Stimulated activated naive CD8-positive, alpha-beta T cell treated with anti-CD3 and anti-CD28 coated beads, Interleukin-15, amount 100 ng/mL, for 72 hours (primary cell): ENCODE measurements at regions not wholly inside any gene's neighbourhood (a gene's known extent, or its start where the extent isn't known, plus 50 kb on each side); places are given as distances from the start of the nearest gene placed in this dataset.

ENCODE experiments used
- ATAC-seq: fragments of 150-1000 bp; cut with Tn5 transposase; 2 replicates; pipeline ENCODE4 v1.10.0; 2021; ENCODE audit warnings: mild to moderate bottlenecking, moderate library complexity
- DNase-seq, 2 donors: peaks; one replicate each; pipeline ENCODE4 v3.0.0; 2021 to 2022
- H3K27ac Mint-ChIP-seq, 2 donors: one replicate each; pipeline ENCODE4 v1.8.0; 2022; ENCODE audit warnings: mild to moderate bottlenecking in 2 of 2, mixed read lengths in 2 of 2, moderate library complexity in 2 of 2
- H3K27me3 Mint-ChIP-seq: one replicate; pipeline ENCODE4 v1.8.0; 2022; ENCODE audit warnings: mixed read lengths
- H3K4me1 Mint-ChIP-seq: one replicate; pipeline ENCODE4 v1.8.0; 2022; ENCODE audit warnings: mild to moderate bottlenecking, mixed read lengths
- H3K4me3 Mint-ChIP-seq, 2 donors: one replicate each; pipeline ENCODE4 v1.8.0; 2022; ENCODE audit warnings: mild to moderate bottlenecking in 2 of 2, mixed read lengths in 2 of 2, moderate library complexity in 1 of 2
- H3K9me3 Mint-ChIP-seq, 2 donors: one replicate each; pipeline ENCODE4 v1.8.0; 2022; ENCODE audit warnings: mixed read lengths in 2 of 2

- Mint-ChIP-seq H3K9me3 (peaks cover 0 to 12% of the 10 kb centered on the region in 2 donors), H3K27ac (no peak overlapping the region), H3K4me3 (no peak overlapping the region), H3K27me3 (no peaks in the 10 kb centered on the region), H3K4me1 (peaks cover 7% of the 10 kb centered on the region)
- DNase-seq: no peak
- no peak for ATAC-seq
Measured at GRCh38 chr10:124318076-124318475, 100.6 kb downstream of the OAT start.

GRCh38 chr10:124316326-124316725 is 102.4 kb downstream of the OAT start:
- no peaks in the 10 kb centered on the region for H3K27me3 Mint-ChIP-seq
- no peak overlapping the region for H3K27ac Mint-ChIP-seq
- H3K4me1 Mint-ChIP-seq: peaks cover 7% of the 10 kb centered on the region
- DNase-seq: no peak
- H3K9me3 Mint-ChIP-seq: peaks cover 0 to 12% of the 10 kb centered on the region in 2 donors
- no peak for ATAC-seq
- H3K4me3 Mint-ChIP-seq: no peak overlapping the region

GRCh38 chr10:124315591-124316270 is 103.0 kb downstream of the OAT start:
- no peak for DNase-seq
- Mint-ChIP-seq H3K27me3 (no peaks in the 10 kb centered on the region), H3K27ac (no peak overlapping the region), H3K4me1 (peaks cover 7% of the 10 kb centered on the region), H3K9me3 (peaks cover 0 to 12% of the 10 kb centered on the region in 2 donors), H3K4me3 (no peak overlapping the region)
- peak; percentile 52 for ATAC-seq

GRCh38 chr10:124313374-124313773 is 105.3 kb downstream of the OAT start:
- H3K4me1 Mint-ChIP-seq: peaks cover 7% of the 10 kb centered on the region
- peaks cover 0 to 12% of the 10 kb centered on the region in 2 donors for H3K9me3 Mint-ChIP-seq
- DNase-seq (no peak), ATAC-seq (no peak)
- no peaks in the 10 kb centered on the region for H3K27me3 Mint-ChIP-seq
- H3K4me3 Mint-ChIP-seq: no peak overlapping the region
- H3K27ac Mint-ChIP-seq: no peak overlapping the region

DNA sequence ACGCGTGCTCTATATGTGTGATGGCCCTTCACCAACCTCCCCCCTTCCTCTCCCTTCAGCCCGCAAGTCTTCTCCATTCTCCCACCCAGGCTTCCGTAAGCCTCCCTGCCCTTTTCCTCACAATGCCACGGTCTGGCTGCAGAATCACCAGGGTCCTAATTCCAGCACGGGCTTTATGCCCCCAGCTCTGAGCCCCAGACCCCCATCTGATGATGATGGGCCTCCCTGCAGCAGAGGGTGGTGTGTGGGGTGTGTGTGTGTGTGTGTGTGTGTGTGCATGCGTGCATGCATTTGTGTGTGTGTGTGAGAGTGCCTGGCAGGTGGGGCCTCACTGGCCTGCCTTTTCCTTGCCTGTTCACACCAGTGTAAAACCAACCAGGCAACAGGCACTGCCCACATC is 109.9 kb downstream of the OAT start:
- ATAC-seq: no peak
- H3K4me1 Mint-ChIP-seq: no peaks in the 10 kb centered on the region
- H3K27me3 Mint-ChIP-seq: no peaks in the 10 kb centered on the region

DNA sequence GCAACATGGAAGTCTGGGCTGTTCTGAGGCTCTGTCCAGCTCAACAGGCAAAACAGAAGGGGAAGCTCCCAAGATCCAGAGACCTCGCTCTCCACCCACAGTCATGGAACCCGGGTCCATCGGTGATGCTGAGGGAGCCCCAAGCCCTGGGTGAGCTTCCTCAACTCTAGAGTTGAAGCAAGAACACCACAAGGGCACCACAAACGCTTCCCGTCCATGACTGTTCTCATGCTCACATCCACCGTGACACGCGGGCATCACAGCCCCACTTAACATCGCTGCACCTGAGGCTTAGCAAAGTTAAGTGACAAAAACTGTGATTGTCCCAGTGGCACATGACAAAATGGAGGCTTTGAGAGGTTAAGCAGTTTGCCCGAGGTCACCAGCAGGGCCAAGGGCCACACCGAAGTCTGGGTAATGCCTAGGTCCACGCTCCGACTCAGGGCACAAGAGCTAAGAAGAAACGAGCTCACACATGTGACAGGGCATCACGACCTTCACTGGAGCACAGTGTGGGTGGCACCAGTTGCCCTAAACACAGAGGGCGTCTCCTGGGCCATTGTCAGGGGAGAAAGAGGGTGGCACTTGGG is 110.6 kb downstream of the OAT start:
- ATAC-seq (no peak), DNase-seq (no peak)
- H3K27me3 Mint-ChIP-seq: no peaks in the 10 kb centered on the region
- no peak overlapping the region for H3K27ac Mint-ChIP-seq
- no peaks in the 10 kb centered on the region for H3K9me3 Mint-ChIP-seq
- H3K4me1 Mint-ChIP-seq: no peaks in the 10 kb centered on the region
- H3K4me3 Mint-ChIP-seq: no peak overlapping the region

More for the DNA sequence above, 109.9 kb downstream of the OAT start:
- no peak for DNase-seq
- Mint-ChIP-seq H3K9me3 (peaks cover 0 to 4% of the 10 kb centered on the region in 2 donors), H3K27ac (no peak overlapping the region), H3K4me3 (no peak overlapping the region)

DNA sequence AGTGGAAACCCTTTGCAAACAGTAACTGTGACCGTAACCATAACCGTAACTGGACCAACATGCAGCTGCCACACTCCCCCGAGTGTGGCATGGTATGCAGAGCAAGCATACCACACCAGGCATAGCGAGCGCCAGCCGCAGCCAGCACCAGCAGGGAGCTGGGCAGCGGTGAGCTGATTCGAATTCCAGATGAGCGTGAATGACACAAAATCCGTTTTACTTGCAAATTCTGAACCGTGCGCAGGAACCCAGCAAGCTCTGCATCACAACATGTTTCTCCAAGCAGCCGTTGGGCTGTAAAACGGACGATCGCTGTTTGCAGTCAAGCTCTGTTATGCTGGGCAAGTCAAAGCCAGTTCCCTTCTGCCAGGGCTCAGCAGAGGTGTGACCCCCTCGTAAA is 111.1 kb downstream of the OAT start:
- Mint-ChIP-seq H3K27ac (no peak overlapping the region), H3K27me3 (no peaks in the 10 kb centered on the region), H3K4me1 (no peaks in the 10 kb centered on the region), H3K4me3 (no peak overlapping the region), H3K9me3 (no peaks in the 10 kb centered on the region)
- no peak for DNase-seq
- no peak for ATAC-seq

DNA sequence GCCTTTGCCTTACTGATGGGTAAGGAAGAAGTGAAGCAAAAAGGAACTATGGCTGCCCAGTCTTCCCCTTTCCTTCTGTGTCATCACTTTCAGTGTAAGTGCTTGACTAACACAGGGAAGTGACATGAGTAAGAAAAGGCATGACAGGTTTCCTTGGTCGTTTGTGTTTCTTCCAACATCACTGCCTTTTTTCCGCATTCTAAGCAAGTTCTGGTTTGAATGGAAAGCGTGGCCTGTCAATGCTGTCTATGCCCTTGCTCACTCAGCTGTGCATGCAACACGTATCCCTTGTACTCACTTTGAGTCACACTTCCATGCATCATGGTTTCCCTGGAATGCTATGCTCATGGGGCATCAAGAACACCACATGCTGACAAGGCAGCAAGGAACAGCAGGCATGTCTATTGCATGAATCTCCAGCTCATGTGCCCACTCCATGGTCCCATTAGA is 111.8 kb downstream of the OAT start:
- H3K27ac Mint-ChIP-seq: no peak overlapping the region
- no peak for DNase-seq
- H3K4me1 Mint-ChIP-seq: no peaks in the 10 kb centered on the region
- no peaks in the 10 kb centered on the region for H3K27me3 Mint-ChIP-seq
- H3K4me3 Mint-ChIP-seq: no peak overlapping the region
- ATAC-seq: no peak
- no peaks in the 10 kb centered on the region for H3K9me3 Mint-ChIP-seq

GRCh38 chr10:124306520-124306919 is 112.2 kb downstream of the OAT start:
- Mint-ChIP-seq H3K9me3 (no peaks in the 10 kb centered on the region), H3K4me3 (no peak overlapping the region), H3K27ac (no peak overlapping the region), H3K27me3 (no peaks in the 10 kb centered on the region), H3K4me1 (no peaks in the 10 kb centered on the region)
- ATAC-seq (no peak), DNase-seq (no peak)

GRCh38 chr10:124305984-124306383 is 112.7 kb downstream of the OAT start:
- Mint-ChIP-seq H3K4me1 (no peaks in the 10 kb centered on the region), H3K9me3 (peaks cover under 1% of the 10 kb centered on the region in 2 donors), H3K27ac (no peak overlapping the region), H3K4me3 (no peak overlapping the region), H3K27me3 (no peaks in the 10 kb centered on the region)
- ATAC-seq (no peak), DNase-seq (no peak)

DNA sequence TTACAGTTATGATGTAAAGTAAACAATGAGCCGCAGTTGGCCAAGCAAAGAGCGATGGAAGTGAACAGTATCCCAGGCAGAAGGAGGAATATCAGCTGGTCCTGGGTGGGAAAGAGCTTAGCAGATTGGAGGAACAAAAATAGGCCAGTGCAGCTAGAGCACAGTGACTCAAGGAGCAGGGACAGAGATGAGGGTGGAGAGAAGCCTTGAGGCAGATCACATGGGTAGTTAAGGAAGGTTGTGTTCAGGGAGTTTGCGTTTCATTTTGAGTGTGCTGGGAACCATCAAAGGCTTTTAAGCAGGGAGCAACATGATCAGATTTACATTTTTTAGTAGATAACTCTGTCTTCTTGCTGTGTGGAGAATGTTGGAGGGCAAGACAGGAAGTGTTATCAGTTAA is 113.6 kb downstream of the OAT start:
- Mint-ChIP-seq H3K27me3 (no peaks in the 10 kb centered on the region), H3K9me3 (peaks cover 9% of the 10 kb centered on the region in 2 donors), H3K4me3 (no peak overlapping the region), H3K4me1 (no peaks in the 10 kb centered on the region), H3K27ac (no peak overlapping the region)
- ATAC-seq (no peak), DNase-seq (no peak)

- no peak for DNase-seq
- Mint-ChIP-seq H3K4me1 (no peaks in the 10 kb centered on the region), H3K4me3 (no peak overlapping the region), H3K27me3 (no peaks in the 10 kb centered on the region), H3K27ac (no peak overlapping the region), H3K9me3 (peaks cover 11% of the 10 kb centered on the region in 2 donors)
- no peak for ATAC-seq
Measured at GRCh38 chr10:124303662-124304418, 114.9 kb downstream of the OAT start.

GRCh38 chr10:124302951-124303505 is 115.7 kb downstream of the OAT start:
- H3K27me3 Mint-ChIP-seq: no peaks in the 10 kb centered on the region
- ATAC-seq: no peak
- no peak for DNase-seq
- H3K4me1 Mint-ChIP-seq: no peaks in the 10 kb centered on the region
- no peak overlapping the region for H3K27ac Mint-ChIP-seq
- H3K4me3 Mint-ChIP-seq: no peak overlapping the region
- H3K9me3 Mint-ChIP-seq: peaks cover 11% of the 10 kb centered on the region in 2 donors

DNA sequence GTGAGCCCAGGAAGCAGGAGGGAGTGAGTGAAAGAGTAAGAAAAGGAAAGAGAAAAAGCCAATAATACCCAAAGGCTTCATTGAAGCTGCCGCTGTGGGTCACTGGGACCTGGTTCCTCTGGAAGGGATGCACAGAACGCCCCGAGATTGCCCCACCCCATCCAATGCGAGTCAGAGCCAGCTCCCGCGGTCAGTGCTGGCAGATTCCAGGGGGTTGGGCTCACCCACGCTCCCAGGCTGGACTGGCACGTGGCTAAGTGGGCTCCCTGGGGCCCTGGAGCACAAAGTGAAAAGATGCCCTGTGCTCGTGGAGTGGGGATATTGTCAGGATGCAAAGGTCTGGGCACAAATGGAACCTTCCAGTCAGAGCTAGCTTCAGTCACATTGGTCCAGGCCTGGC is 117.0 kb downstream of the OAT start:
- H3K4me1 Mint-ChIP-seq: no peaks in the 10 kb centered on the region
- ATAC-seq: no peak
- DNase-seq: no peak
- H3K27me3 Mint-ChIP-seq: no peaks in the 10 kb centered on the region
- peaks cover 11% of the 10 kb centered on the region in 2 donors for H3K9me3 Mint-ChIP-seq
- no peak overlapping the region for H3K27ac Mint-ChIP-seq
- H3K4me3 Mint-ChIP-seq: no peak overlapping the region

GRCh38 chr10:124300735-124301134 is 118.0 kb downstream of the OAT start:
- ATAC-seq: no peak
- DNase-seq: no peak
- no peak overlapping the region for H3K27ac Mint-ChIP-seq
- H3K9me3 Mint-ChIP-seq: peaks cover 11% of the 10 kb centered on the region in 2 donors
- H3K27me3 Mint-ChIP-seq: no peaks in the 10 kb centered on the region
- no peaks in the 10 kb centered on the region for H3K4me1 Mint-ChIP-seq
- no peak overlapping the region for H3K4me3 Mint-ChIP-seq

GRCh38 chr10:124300224-124300623 is 118.5 kb downstream of the OAT start:
- ATAC-seq (no peak), DNase-seq (no peak)
- Mint-ChIP-seq H3K9me3 (peaks cover 11% of the 10 kb centered on the region in 2 donors), H3K27me3 (no peaks in the 10 kb centered on the region), H3K27ac (no peak overlapping the region), H3K4me1 (no peaks in the 10 kb centered on the region), H3K4me3 (no peak overlapping the region)
